C4-2B (cell line): ENCODE measurements at regions not wholly inside any gene's neighbourhood (a gene's known extent, or its start where the extent isn't known, plus 50 kb on each side); places are given as distances from the start of the nearest gene placed in this dataset.

Source experiments
- H3K27ac ChIP-seq: fragments of 450-650 bp; 2 replicates; pipeline ENCODE4 v1.5.1; 2017
- CTCF ChIP-seq: fragments of 450-650 bp; conservative IDR thresholded peaks from 2 replicates; pipeline ENCODE4 v1.5.1; 2017; ENCODE audit warnings: mild to moderate bottlenecking
- ZFX ChIP-seq: fragments of 450-650 bp; IDR thresholded peaks from 2 replicates; pipeline ENCODE4 v1.6.1; 2017

GRCh38 chr5:158273035-158273434 is 414.1 kb upstream of the CLINT1 start:
- TF ChIP-seq ZFX (no peak), CTCF (no peak)
- H3K27ac ChIP-seq, result no peak overlapping the region

- no peak overlapping the region for H3K27ac ChIP-seq
Observed at GRCh38 chr5:158272409-158272808, 413.5 kb upstream of the CLINT1 start.

GRCh38 chr5:158270996-158271554 is 412.1 kb upstream of the CLINT1 start:
- TF ChIP-seq CTCF, result no peak
- no peak for TF ChIP-seq ZFX
- H3K27ac ChIP-seq, result no peak overlapping the region

More at GRCh38 chr5:158272409-158272808, 413.5 kb upstream of the CLINT1 start:
- TF ChIP-seq CTCF, result no peak
- no peak for TF ChIP-seq ZFX

- H3K27ac ChIP-seq, result no peak overlapping the region
- TF ChIP-seq ZFX, result no peak
Observed at GRCh38 chr5:158268286-158268685, 409.3 kb upstream of the CLINT1 start.

GRCh38 chr5:158267228-158267627 is 408.3 kb upstream of the CLINT1 start:
- TF ChIP-seq ZFX (no peak), CTCF (no peak)
- no peak overlapping the region for H3K27ac ChIP-seq

GRCh38 chr5:158265931-158266700 is 407.2 kb upstream of the CLINT1 start:
- no peak overlapping the region for H3K27ac ChIP-seq
- no peak for TF ChIP-seq ZFX
- TF ChIP-seq CTCF, result no peak

- TF ChIP-seq CTCF, result no peak
- TF ChIP-seq ZFX, result no peak
- no peak overlapping the region for H3K27ac ChIP-seq
Observed at GRCh38 chr5:158265346-158265745, 406.4 kb upstream of the CLINT1 start.

GRCh38 chr5:158264264-158264663 is 405.3 kb upstream of the CLINT1 start:
- no peak for TF ChIP-seq CTCF
- TF ChIP-seq ZFX, result no peak
- no peak overlapping the region for H3K27ac ChIP-seq
